ENCODE measurements at regions not wholly inside any gene's neighbourhood (a gene's known extent, or its start where the extent isn't known, plus 50 kb on each side); places are given as distances from the start of the nearest gene placed in this dataset.
"Not testable (repeated sequence)": the region's sequence is repeated elsewhere in the genome, so short reads cannot be mapped to it uniquely, and the experiment has no call there.

DNA sequence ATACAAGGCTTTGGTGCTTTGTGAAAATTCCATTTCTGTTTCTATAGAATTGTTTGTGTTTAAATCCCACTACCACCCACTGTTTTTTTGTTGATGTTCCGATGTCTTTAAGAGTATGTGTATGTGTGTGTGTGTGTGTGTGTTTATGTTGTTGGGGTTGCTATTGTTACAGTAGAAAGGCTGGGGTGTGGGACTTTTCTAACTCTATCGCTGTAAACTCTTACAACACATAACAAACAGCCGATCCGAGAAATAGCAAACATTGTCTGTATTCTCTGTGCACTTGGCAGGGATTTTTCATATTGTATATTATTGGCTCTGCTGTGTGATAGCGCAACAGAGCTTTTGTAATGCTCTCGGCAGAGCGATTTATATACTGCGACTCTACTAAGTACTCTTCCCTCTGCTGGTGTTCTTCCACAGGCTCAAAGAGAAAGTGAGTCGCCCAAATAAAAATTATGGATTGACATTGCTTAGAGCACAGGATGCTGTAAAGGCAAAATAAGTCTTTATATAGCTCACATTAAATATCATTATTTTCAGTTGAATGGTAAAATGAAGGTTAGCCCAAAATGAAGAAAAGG lies 492.2 kb upstream of the ARRDC3 start:
- no peak for DNase-seq

DNA sequence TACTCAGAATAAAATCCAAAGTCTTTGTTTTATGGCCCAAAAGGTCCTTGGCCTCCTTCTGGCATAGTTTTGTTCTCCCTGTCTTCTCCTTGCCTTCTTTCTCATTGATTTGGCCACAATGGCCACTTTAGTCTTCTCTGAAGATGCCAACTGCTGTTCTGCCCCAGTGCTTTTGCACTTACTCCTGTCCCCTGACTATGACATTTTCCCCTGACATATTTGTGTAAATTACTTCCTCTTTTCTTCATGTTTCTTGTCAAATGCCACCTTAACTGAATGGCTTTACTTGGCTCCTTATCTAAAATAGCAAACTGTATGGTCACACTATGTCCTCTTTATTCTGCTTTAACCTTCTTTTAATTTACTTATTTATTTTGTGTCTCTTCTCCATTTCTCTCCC lies 484.7 kb upstream of the ARRDC3 start:
- DNase-seq: no peak

DNA sequence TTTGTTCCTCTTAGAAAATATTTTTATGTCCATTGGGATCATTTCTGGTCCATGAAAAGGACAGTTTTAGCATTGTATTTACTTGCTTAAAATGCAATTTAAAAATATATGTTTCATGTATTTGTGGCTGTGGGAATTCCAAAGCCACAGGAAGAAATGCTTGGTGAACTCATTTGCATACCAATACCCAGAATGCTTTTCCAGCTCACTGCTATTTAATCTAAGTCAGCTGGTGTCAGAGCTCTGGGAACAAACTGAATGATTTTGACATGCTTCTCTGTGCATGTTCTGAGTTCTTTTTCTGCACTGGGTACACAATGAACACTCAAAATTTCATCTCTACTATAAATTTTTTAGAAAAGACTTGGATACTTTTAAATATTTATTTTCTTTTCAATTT lies 482.8 kb upstream of the ARRDC3 start:
- no peak for DNase-seq

DNA sequence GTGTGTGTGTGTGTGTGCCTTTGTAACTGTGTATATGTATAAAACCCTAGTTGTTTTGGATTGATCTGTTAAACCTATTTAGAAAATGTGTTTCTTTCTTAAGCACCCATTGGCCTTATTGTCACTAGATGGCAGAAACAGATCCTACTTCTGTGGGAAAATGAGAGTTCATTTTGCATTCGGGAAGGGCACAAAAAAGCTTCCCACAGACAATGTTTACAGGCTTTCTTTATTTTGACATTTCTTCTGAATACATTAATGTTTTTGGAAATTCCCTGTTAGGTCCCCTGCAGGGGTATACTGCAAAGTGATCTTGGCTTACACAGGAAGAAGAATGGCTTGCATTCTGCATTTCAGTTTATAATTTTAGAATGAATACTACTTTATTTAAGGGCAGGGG lies 481.8 kb upstream of the ARRDC3 start:
- DNase-seq: no peak

DNA sequence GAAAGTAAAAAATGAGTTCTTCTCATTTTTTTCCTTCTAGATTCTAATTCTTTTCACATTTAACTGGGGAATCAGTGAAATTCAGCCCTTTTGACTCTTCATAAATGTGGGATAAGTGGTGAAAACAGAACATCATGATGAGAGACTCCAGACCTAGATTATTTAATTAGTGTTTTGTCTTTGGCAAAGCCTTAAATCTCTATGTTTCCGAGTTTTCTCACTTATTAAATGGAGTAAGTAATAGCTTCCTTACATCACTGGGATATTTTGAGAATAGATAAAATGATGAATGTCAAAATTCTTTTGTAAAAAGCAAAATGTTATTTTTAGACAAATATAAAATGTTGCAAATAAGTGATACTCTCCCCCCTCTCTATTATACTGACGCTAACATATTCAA lies 468.6 kb upstream of the ARRDC3 start:
- DNase-seq: no peak

DNA sequence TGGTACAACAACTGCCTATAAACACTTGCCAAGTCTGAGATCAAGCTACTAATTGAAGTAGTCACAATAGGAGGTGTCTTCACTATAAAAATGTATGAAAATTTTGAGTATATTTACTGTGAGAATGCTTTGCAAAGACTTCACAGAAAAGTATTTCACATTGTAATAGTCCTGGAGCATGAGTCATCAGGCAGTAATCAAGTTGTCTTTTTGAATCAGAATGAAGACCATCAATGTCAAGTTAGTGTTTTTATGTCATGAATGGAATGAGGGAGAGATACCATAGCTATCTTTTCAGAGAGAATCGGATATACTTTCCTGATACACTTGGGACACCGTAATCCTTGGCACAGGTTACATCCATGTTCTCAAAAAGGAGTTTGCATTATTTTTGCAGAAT lies 466.9 kb upstream of the ARRDC3 start:
- no peak for DNase-seq

DNA sequence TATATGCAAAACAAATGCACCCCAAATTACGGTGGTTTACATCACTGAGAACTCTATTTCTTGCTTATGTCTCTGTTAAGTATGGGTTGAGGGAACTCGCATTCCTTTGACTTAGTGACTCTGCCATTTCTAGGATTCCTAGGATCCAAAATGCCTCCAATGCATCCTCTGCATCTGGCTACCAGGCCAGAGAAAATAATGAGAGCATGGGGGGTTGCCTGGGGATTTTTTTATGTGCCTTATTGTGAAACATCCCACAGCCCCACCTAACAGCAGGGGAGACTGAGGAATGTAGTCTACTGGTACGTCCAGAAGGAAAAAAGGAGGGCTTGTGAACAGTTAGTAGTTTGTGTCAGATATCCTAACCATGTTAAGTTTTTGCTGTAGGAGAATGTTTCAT lies 466.0 kb upstream of the ARRDC3 start:
- DNase-seq: no peak

DNA sequence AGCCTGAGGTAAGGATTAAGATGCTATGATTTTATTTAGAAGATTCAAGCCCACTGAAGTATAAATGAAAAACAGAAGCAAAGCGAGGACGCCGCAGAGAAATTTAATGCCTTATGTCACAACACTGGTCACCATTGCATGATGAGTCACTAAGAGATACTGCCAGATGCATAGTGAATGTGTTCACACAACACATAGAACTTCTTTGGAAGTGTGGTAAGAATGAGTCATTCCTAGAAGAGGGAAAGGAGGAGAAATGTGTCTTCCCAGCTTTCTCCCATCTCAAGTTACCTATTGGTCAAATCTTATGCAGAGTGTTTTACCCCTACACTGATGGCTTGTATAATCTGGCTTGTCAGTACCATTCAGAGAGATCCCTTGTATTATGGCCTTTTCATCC lies 465.3 kb upstream of the ARRDC3 start:
- no peak for DNase-seq

DNA sequence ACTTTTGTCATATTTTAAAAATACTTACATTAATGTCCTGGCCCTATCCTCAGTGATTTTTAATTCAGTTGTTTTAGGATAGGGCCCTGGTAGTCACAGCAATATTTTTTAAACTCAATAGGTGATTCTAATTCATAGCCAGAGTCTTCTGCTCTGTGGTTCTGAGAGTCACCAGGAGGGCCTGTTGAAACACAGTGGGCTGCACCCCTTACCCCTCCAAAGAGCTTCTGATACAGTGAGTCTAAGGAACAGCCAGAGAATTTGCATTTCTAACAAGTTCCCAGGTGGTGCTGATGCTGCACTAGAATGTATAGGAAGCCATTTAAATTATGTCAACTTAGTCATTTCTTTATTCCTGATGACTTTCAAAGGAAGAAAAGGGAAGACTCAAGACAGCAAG lies 458.3 kb upstream of the ARRDC3 start:
- DNase-seq: no peak

DNA sequence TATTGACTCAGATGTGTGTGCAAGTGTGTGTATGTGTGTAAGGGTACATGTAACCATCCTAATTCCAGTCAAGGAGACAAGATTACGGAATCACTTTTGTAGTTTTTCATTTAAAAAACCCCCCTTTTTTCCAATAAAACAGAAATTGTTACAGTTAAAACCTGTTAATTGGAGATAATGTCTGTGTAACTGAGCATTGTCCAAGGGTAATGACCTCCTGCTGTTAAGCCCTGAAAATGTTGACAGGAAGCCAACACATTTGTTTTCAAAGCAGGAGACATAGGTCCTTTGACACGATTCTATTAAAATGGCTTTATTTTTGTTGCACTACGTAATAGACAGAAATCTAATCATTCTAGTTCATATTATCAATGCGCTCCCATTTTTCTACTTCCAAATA lies 457.3 kb upstream of the ARRDC3 start:
- DNase-seq: no peak

DNA sequence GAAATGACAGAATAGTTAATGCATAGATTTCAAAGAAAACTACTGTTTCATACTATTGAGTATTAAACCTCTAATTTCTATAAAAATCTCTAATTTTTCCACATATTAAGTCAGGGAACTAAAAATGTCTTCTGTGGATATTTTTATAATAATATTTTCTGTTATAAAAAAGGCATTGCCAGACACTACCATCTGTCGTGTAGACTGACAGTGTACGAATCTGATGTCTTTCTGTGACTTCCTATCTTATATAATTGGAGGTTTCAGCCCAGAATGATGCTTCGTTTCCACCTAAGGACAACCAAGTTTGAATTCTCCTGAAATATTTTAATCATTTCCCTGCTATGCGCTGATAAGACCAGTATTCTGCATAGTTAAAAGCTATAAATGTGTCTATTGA lies 456.6 kb upstream of the ARRDC3 start:
- no peak for DNase-seq

DNA sequence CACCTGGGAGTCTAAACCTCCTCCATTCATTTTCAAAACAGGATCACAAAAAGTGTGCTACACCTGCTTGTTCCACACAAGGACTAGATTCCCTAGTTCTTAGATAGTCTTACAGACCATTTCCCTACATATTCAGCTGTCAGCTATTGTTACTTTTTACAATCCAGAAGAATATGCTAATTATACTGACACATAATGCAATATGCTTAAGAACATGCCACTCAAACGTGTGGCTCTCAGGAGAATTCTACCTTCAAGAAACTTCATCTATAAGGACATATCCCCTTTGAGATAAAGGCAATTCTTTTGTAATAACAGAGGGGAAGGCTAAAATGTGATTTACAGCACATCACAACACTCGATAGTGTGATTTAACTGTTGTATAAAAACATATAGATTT lies 456.1 kb upstream of the ARRDC3 start:
- DNase-seq: no peak

DNA sequence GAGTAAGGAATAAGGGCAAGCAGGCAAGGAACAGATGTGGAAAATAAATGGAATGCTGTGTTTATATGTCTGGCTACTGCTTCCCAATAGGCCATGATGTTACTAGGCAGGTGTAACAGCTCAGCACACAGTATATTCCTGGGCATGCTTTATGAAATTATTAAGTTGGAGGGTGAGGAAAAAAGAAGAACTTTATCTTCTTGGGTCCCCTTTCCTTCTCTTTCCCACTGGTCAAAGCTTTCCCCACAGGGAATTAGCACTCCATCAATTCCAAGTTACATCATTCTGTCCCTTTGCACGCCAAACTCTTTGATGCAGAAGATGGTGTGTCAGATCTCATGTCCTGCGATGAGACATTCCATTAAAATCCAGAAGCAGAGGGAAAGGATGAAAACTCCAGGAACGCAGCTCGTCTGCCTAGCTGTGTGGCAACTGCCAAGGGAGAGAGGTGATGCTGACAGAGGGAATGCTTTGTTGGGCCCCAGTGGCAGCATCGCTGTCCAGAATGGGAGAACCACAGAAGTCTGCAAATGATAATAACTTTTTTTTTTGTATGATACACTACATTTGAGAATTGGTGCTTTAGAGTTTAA lies 447.3 kb upstream of the ARRDC3 start:
- no peak for DNase-seq

DNA sequence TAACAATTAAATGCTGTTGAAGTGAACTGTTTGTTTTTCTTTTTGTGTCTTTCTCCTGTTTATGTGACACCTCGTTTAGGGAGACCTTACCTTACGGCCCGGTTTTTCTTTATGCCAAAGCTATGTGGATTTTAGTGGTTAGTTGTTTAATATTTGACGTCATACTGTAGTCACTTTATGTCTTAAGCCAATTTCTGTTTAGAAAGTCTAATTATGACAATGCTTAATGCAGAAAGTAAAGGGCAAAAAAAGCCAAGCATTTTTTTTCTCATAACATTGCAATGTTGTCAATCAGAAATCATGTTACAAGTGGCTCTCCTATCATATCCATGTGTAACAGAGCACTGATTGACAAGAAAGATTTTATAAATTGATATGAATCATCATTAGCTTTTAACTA lies 442.5 kb upstream of the ARRDC3 start:
- no peak for DNase-seq

DNA sequence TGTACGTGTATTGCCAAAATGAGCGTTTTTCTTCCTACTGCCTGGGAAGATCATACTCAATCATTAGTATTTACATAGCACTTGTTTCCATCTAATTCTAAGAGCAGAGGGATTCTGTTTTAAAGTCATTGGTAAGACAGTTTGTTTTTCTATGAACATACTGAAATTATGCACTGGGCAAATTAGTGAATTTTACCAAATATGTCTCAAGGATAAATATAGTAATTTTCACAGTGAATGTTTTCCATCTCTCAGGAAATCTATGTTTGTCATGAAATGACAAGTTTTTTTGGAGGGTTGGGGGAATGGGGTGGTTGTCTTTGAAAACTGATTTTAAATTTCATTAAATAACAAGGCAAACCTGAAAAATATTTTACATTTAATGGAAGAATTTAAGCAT lies 441.3 kb upstream of the ARRDC3 start:
- no peak for DNase-seq

DNA sequence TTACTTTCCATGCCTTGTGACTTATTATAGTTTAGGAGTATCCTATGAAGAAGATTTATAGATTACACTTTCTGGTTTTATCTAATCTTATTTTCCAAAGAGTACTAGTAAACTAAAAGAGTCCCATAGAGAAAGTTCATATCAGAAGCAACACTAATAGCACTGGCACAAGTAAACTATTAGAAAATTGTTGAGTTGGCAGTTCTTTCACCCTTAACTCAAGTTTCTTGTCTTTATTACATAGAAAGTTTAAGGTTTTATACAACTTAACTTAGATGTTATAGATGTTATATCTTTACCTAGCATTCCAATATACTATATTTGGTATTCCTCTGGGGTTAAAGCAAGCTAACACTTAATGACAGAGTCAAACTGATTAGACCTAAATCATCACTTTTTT lies 437.8 kb upstream of the ARRDC3 start:
- DNase-seq: no peak

DNA sequence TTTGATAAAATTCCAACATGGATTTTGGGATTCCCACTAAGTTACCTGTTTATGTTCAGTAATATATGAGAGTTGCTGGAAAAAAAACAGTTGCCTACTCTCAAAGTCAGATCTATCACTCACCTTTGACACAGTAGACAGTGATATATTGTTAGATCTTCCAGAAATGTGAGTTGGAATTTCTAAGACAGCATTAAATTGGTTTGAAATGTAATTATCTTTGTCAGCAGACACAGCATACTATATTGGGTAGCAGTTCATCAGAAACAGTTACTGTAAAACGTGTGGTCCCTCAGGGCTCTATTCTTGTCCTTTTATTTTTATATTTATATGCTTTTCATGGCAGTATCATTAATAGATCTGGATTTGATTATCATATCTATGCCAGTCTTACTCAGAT lies 433.6 kb upstream of the ARRDC3 start:
- DNase-seq: no peak

DNA sequence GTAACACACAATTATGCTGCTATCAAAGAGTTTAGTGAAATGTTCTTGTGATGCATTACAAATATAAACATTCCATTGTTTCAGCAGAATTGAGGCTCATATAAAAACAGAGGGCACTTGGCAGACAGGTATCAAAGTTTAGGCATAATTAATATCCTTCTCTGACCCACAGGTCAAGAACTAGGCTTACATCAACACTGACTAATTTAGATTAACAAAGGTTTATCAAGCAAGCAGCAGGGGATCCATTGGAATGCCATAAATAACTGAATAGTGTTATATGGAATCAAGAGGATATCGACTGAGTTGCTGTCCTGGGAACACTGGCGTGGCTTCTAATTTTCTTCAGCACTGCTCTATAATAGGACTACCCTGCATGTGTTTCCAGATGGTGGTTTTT lies 414.5 kb upstream of the ARRDC3 start:
- no peak for DNase-seq

DNA sequence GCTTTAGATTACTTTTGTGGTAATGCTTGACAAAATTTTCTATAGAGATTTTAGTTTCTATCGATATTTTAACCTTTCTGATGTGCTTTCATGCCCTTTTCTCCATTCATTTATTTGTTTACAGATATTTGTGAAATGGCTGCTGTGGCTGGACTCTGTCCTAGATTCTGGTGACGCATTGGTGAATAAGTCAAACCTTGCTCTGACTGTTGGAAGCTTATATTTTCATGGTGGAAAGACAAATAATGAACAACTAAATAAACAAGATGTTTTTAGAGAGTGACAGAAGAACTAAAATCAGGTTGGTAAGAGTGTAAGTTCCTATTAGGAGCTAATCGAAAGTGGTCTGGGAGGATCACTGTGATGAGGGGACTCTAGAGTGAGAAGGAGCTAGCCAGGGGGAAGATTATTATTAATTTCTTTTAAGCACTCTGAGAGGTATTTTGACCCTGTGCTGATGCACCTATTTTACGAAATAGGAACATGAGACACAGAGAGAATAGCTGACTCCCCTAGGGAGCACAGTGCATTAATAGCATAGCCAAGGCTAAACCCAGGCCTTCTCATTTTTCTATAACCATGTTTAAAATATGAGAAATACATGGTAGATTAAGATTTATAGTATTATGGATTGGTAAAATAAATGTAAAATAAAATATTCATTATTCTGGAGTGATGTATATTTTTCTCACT lies 411.9 kb upstream of the ARRDC3 start:
- DNase-seq: no peak

DNA sequence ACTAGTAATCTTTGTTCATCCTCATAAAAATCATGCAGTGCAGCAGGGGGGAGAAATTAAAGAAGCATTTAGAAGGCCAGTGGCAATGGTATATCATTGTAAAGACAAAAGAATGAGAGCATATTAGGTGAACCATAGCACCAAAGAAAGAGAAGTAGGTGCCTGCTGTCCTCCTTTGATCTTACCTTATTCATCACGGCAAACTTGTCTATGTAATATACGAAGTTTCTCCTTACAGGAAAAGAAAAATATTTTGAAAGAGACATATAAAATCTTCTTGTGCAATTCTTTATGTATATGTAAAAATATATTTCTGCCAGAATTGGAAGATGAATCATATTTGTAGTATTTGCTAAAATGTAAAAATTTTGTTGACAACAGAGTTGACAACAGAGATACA lies 411.3 kb upstream of the ARRDC3 start:
- DNase-seq: no peak

DNA sequence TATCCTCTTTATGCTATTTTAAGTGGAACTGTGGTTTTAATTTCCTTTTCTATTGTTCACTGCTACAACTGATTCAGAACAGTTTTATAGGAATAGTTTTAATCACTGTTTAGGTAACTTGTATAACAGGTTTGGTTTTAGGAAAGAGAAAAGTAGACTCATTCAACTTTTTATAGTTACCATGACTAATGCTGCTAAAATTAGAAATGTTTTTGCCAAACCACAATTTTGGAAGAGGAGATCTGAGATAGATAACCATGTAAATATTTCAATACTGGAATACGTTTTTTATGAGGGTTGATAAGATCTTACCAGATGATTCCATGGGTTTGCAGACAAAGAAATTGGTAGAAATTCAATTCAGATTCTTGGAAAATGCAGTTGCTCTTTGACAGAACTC lies 404.6 kb upstream of the ARRDC3 start:
- no peak for DNase-seq

DNA sequence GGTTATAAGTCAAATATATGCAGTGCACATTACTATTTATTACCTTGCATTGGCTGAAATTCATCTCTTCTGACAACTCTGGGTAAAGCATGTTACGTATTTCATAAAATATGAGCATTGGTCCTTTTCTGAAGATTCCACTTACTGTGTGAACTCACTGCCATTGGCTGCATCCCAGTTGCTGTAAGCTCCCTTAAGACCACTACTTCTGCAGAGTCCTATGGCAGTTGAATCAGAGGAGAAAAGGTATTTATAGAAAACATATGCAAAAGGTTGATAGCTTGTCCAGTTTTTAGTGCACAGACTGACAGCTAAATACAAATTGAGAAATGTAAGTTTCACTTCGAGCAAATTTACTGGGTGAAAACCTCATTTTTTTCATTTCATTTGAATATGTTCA lies 394.6 kb upstream of the ARRDC3 start:
- no peak for DNase-seq

DNA sequence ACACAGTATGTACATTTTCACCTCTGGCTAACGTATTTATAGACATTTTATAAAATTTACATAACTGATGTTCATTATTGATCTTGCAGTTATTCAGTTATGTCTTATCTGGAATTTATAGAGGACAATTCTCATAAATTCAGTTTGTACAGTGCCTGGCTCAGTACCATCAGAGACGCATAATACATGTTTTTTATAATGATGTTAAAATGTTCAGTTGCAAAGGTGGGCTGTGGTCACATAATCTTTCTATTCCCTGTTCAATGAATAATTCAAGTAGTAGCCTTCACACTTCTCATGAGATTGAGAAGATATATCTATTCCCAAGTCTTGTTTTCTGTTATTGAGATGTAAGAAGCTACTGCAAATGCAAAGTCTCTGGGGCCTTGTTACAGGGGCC lies 393.1 kb upstream of the ARRDC3 start:
- no peak for DNase-seq

DNA sequence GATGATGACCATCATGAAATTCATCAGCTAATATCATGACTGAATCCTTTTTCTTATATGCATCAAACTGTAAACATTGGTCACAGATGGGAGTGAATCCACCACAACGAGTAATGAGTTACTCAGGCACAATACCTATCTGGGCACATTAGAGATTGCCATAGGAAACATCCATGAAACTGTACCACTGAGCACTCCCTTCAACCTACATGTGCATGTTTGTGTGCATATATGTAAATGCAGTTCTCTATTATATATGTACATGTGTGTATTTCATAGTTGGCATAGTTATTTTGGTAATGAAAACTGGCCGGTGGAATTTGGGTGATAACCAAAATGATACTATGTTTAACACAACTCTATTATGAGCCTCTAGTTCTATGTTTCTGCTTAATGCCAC lies 387.3 kb upstream of the ARRDC3 start:
- no peak for DNase-seq

DNA sequence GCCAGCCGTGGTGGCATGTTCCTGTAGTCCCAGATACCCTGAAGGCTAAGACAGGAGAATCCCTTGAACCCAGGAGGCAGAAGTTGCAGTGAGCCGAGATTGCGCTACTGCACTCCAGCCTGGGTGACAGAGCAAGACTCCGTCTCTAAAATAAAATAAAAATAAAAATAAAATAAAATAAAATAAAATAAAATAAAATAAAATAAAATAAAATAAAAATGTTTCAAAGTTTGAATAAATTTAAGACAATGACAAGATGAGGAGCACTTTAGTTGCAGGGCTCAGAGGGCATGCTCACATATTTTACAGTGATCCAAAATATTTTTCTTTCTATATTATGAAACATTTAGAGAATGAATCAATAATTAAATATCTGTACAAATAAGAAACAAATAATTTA lies 374.3 kb upstream of the ARRDC3 start:
- DNase-seq: not testable (repeated sequence)

Measured in inflammatory macrophage (primary cell).